ENCODE measurements at regions not wholly inside any gene's neighbourhood (a gene's known extent, or its start where the extent isn't known, plus 50 kb on each side); places are given as distances from the start of the nearest gene placed in this dataset.

DNA sequence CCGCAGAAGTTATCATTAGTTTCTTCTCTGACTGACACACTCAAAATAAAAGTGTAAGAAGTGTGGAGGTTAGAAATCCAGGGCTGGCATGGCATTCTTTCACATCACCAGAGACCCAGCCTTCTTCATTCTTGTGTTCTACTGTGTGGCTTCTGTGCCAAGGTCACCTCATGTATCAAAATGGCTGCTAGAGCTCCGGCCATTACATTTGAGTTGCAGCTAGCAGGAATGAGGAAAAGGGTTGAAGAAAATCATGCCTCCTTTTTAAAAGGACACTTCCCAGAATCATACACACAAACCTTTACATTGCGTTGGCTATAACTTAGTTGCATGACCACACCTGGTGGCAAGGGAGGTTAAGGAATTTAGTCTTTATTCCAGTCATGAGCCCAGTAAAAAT lies 345.6 kb upstream of the PROK2 start:
- H3K27me3 ChIP-seq (ENCODE audit: low read depth) = peaks cover 3% of the 10 kb centered on the region
- H3K9me3 ChIP-seq (replicated peaks) = peaks cover 9% of the 10 kb centered on the region
- peaks cover 12% of the 10 kb centered on the region for H3K4me1 ChIP-seq
- no peak for DNase-seq
- TF ChIP-seq CTCF (IDR thresholded peaks at IDR 0.05; ENCODE audit: borderline replicate concordance) = no peak
- no peak overlapping the region for H3K4me3 ChIP-seq
- intact Hi-C loops (cut with micrococcal nuclease) = no loop called here
- H3K27ac ChIP-seq (replicated peaks) = no peak overlapping the region
- H3K36me3 ChIP-seq = no peaks in the 10 kb centered on the region

DNA sequence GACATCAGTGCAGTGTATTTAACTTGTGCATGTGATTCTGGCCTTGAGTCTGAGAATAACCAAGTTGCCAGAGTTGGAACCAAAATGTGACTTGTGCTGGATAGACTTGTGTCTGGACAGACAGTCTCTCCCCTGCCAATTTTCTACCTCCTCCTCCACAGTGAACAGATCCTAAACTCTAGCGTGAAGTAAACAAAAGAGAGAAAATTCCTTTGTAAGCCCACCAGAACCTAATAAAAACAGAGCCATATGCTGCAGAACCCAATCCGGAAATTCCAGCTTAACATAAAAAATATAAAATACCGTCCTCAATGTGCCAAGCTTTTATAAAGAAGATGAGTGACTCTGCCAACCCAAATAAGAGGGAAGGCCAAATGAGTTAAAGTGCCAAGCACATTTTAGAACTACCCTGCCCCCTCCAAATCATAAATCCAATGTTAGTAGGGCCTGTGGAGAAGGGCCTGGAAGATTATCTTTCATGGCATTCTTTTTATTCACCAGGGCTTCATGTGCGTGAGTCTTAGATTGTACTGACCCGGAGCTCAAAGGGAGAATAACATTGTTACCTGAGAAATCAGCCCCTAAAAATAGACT lies 344.6 kb upstream of the PROK2 start:
- intact Hi-C loops (cut with micrococcal nuclease) = no loop called here
- H3K27ac ChIP-seq (replicated peaks) = no peak overlapping the region
- DNase-seq = no peak

GRCh38 chr3:72128921-72129320 lies 344.0 kb upstream of the PROK2 start:
- Histone ChIP-seq H3K27me3 (ENCODE audit: low read depth) (peaks cover 3% of the 10 kb centered on the region), H3K4me3 (no peak overlapping the region), H3K4me1 (peaks cover 19% of the 10 kb centered on the region), H3K9me3 (replicated peaks) (peaks cover 9% of the 10 kb centered on the region), H3K36me3 (no peaks in the 10 kb centered on the region), H3K27ac (replicated peaks) (no peak overlapping the region)
- TF ChIP-seq CTCF (IDR thresholded peaks at IDR 0.05; ENCODE audit: borderline replicate concordance) = no peak
- DNase-seq = no peak
- intact Hi-C loops (cut with micrococcal nuclease) = no loop called here

More for the DNA sequence above, 344.6 kb upstream of the PROK2 start:
- no peaks in the 10 kb centered on the region for H3K36me3 ChIP-seq
- H3K4me3 ChIP-seq = no peak overlapping the region
- peaks cover 9% of the 10 kb centered on the region for H3K9me3 ChIP-seq (replicated peaks)
- peaks cover 13% of the 10 kb centered on the region for H3K4me1 ChIP-seq
- no peak for TF ChIP-seq CTCF (IDR thresholded peaks at IDR 0.05; ENCODE audit: borderline replicate concordance)
- H3K27me3 ChIP-seq (ENCODE audit: low read depth) = peaks cover 3% of the 10 kb centered on the region

DNA sequence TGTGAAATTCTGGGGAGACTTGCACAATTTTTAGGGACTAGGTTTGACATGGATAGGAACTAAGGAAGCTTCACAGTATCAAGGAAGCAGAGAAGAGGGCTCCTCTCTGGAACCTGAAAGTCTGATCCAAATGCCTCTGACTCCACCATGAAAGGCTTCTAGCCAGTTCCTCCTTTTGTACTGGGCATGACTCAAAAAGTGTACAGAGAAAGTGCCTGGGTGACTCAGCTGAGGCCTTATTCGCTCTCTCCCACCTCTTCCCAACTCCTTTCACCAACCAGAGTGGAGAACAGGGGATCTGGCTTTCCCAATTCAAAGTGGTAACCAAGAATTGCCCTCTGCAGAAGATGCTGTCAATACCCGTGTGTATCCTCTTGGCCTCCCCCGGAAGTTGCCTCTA lies 342.9 kb upstream of the PROK2 start:
- intact Hi-C loops (cut with micrococcal nuclease) = no loop called here

GRCh38 chr3:72127224-72127612 lies 342.3 kb upstream of the PROK2 start:
- Histone ChIP-seq H3K36me3 (no peaks in the 10 kb centered on the region), H3K4me3 (no peak overlapping the region), H3K9me3 (replicated peaks) (peaks cover 9% of the 10 kb centered on the region), H3K4me1 (peaks cover 25% of the 10 kb centered on the region), H3K27ac (replicated peaks) (no peak overlapping the region), H3K27me3 (ENCODE audit: low read depth) (no peaks in the 10 kb centered on the region)
- DNase-seq = no peak
- intact Hi-C loops (cut with micrococcal nuclease) = no loop called here
- TF ChIP-seq CTCF (IDR thresholded peaks at IDR 0.05; ENCODE audit: borderline replicate concordance) = no peak

More for the DNA sequence above, 342.9 kb upstream of the PROK2 start:
- no peak overlapping the region for H3K27ac ChIP-seq (replicated peaks)
- peaks cover 25% of the 10 kb centered on the region for H3K4me1 ChIP-seq
- no peak for DNase-seq
- H3K4me3 ChIP-seq = no peak overlapping the region
- no peaks in the 10 kb centered on the region for H3K27me3 ChIP-seq (ENCODE audit: low read depth)
- H3K36me3 ChIP-seq = no peaks in the 10 kb centered on the region
- H3K9me3 ChIP-seq (replicated peaks) = peaks cover 9% of the 10 kb centered on the region
- TF ChIP-seq CTCF (IDR thresholded peaks at IDR 0.05; ENCODE audit: borderline replicate concordance) = no peak
